ENCODE measurements at regions not wholly inside any gene's neighbourhood (a gene's known extent, or its start where the extent isn't known, plus 50 kb on each side); places are given as distances from the start of the nearest gene placed in this dataset.
"Not testable (repeated sequence)": the region's sequence is repeated elsewhere in the genome, so short reads cannot be mapped to it uniquely, and the experiment has no call there.

- no peak for ATAC-seq
Observed at GRCh38 chr21:19490481-19490880, 1086.9 kb upstream of the TMPRSS15 start.

GRCh38 chr21:19493437-19494241 is 1090.1 kb upstream of the TMPRSS15 start:
- intact Hi-C loops (cut with DNase I, micrococcal nuclease) = not testable (repeated sequence)

More at GRCh38 chr21:19490481-19490880, 1086.9 kb upstream of the TMPRSS15 start:
- no peaks in the 10 kb centered on the region for H3K4me1 ChIP-seq (ENCODE audit: low read depth)
- intact Hi-C loops (cut with DNase I, micrococcal nuclease) = no loop called here
- no peak overlapping the region for H3K4me3 ChIP-seq
- TF ChIP-seq, protein P1, sequence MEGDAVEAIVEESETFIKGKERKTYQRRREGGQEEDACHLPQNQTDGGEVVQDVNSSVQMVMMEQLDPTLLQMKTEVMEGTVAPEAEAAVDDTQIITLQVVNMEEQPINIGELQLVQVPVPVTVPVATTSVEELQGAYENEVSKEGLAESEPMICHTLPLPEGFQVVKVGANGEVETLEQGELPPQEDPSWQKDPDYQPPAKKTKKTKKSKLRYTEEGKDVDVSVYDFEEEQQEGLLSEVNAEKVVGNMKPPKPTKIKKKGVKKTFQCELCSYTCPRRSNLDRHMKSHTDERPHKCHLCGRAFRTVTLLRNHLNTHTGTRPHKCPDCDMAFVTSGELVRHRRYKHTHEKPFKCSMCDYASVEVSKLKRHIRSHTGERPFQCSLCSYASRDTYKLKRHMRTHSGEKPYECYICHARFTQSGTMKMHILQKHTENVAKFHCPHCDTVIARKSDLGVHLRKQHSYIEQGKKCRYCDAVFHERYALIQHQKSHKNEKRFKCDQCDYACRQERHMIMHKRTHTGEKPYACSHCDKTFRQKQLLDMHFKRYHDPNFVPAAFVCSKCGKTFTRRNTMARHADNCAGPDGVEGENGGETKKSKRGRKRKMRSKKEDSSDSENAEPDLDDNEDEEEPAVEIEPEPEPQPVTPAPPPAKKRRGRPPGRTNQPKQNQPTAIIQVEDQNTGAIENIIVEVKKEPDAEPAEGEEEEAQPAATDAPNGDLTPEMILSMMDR (IDR thresholded peaks at IDR 0.05) = no peak
- DNase-seq = no peak
- peaks cover 4% of the 10 kb centered on the region for H3K9me3 ChIP-seq
- no peaks in the 10 kb centered on the region for H3K36me3 ChIP-seq (ENCODE audit: low read depth)

DNA sequence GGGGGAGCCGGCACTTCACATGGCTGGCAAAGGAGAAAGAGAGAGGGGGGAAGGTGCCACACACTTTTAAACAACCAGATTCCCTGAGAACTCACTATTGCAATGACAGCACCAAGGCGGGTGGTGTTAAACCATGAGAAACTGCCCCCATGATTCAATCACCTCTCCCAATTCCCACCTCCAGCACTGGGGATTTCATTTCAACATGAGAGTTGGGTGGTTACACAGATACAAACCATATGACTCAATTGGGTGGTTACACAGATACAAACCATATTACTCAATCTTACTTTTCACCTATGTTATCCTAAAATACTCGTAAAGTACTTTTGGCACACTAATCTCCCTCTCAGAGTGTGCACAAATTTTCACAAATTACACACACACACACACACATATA is 1097.5 kb upstream of the TMPRSS15 start:
- H3K9me3 ChIP-seq = no peaks in the 10 kb centered on the region
- DNase-seq = no peak
- H3K4me1 ChIP-seq (ENCODE audit: low read depth) = no peaks in the 10 kb centered on the region
- intact Hi-C loops (cut with DNase I, micrococcal nuclease) = no loop called here
- H3K36me3 ChIP-seq (ENCODE audit: low read depth) = no peaks in the 10 kb centered on the region
- H3K4me3 ChIP-seq = no peak overlapping the region
- ATAC-seq = no peak
- TF ChIP-seq, protein P1 (IDR thresholded peaks at IDR 0.05) = no peak

More at GRCh38 chr21:19493437-19494241, 1090.1 kb upstream of the TMPRSS15 start:
- not testable (repeated sequence) for ATAC-seq; H3K36me3 ChIP-seq (ENCODE audit: low read depth); DNase-seq; H3K4me1 ChIP-seq (ENCODE audit: low read depth); H3K4me3 ChIP-seq; H3K9me3 ChIP-seq

DNA sequence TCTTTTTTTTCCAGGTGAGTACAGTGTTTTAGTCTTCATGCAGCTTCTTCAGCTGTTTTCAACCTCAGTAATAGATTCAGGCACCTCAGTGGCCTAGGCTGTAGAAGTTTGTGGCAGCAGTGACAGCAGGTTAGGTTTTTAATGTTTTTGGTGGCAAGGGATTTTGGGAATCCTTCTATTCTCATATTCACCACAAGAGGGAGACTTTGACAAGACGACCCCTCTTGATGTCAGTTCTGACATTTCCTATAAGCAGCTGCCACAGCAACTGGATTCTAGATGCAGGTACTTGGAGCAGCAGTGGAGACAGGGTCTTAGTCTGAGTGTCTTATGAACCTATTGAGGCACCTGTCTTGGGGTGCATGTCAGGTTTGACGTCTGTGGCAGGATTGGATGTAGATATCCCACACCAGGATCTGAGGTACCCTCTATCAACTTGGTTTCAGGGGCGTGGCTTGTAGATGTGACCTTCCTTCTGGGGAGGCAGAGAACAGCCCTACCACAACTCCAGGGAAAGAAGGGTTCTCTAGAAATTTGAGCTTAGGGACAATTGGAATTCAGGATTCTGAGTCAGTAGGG is 1104.2 kb upstream of the TMPRSS15 start:
- intact Hi-C loops (cut with DNase I, micrococcal nuclease) = no loop called here
- DNase-seq = no peak

DNA sequence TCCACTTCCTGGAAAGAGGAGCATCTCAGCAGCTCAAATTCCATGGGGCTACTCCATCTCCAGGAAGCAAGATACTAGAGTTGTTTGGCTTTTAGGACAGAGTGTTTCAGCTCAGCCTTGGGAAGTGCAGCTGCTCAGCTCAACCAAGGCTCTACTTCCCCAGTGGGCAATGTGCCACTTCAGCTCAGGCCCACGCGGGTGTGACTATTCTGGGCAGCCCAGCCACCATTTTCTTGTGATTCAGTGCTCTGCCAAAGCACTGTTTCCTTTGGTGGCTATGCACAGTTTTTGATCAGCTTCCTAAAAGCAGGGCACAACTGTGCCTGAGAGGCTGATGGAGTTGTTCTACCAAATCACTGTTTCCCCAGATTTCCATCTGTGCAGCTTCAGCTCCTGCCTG is 1104.9 kb upstream of the TMPRSS15 start:
- intact Hi-C loops (cut with DNase I, micrococcal nuclease) = no loop called here
- ATAC-seq (no peak), DNase-seq (no peak)
- no peaks in the 10 kb centered on the region for H3K36me3 ChIP-seq (ENCODE audit: low read depth)
- H3K9me3 ChIP-seq = no peaks in the 10 kb centered on the region
- TF ChIP-seq, protein P1 (IDR thresholded peaks at IDR 0.05) = no peak
- no peaks in the 10 kb centered on the region for H3K4me1 ChIP-seq (ENCODE audit: low read depth)
- no peak overlapping the region for H3K4me3 ChIP-seq

More for the DNA sequence above, 1104.2 kb upstream of the TMPRSS15 start:
- Histone ChIP-seq H3K4me3 (no peak overlapping the region), H3K36me3 (ENCODE audit: low read depth) (no peaks in the 10 kb centered on the region), H3K9me3 (no peaks in the 10 kb centered on the region), H3K4me1 (ENCODE audit: low read depth) (no peaks in the 10 kb centered on the region)
- no peak for ATAC-seq
- TF ChIP-seq, protein P1 (IDR thresholded peaks at IDR 0.05) = no peak

DNA sequence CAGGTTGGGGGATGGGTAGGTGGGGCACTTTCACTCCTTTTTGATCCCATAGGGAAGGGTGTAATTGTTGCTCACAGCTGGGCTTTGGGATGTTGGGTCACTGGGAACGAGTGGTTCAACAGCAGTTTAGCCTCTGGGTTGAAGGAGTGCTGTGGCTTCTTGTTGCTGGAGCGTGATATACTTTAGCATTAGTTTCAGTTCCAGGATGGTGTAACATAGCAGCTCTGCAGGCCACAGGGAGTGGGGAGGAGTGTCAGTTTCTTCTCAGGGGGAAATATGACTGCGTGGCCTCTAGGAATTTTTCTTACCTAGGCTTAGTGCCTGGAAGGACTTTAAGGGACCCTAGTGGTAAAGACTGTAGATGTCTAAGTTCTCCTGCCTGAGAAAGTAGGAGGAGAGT is 1105.3 kb upstream of the TMPRSS15 start:
- Histone ChIP-seq H3K36me3 (ENCODE audit: low read depth) (no peaks in the 10 kb centered on the region), H3K4me3 (no peak overlapping the region), H3K9me3 (no peaks in the 10 kb centered on the region), H3K4me1 (ENCODE audit: low read depth) (no peaks in the 10 kb centered on the region)
- intact Hi-C loops (cut with DNase I, micrococcal nuclease) = no loop called here
- no peak for DNase-seq
- ATAC-seq = no peak
- TF ChIP-seq, protein P1 (IDR thresholded peaks at IDR 0.05) = no peak
